GM12864 (cell line): ENCODE measurements at regions not wholly inside any gene's neighbourhood (a gene's known extent, or its start where the extent isn't known, plus 50 kb on each side); places are given as distances from the start of the nearest gene placed in this dataset.
A peak's percentile ranks its signal among the peaks of the same experiment; 100 is the strongest.

Experiments used
- DNase-seq: peaks from one replicate; pipeline ENCODE4 v3.0.0-alpha.2; 2011; ENCODE audit warnings: low read depth
- H3K4me3 ChIP-seq: 2 replicates; pipeline ENCODE4 v1.5.1; 2011; ENCODE audit warnings: mild to moderate bottlenecking, low read depth, low read length, control low read depth
- TF ChIP-seq, protein P1 (sequence below): IDR thresholded peaks from 2 replicates; pipeline ENCODE4 v1.5.1; 2011; ENCODE audit warnings: low read depth, mild to moderate bottlenecking, moderate library complexity, low read length, control low read depth, inconsistent platforms; ENCODE audit errors: missing control alignments

- no peak for DNase-seq
These were observed 574.8 kb downstream of the HACE1 start for GRCh38 chr6:104284872-104285271.

GRCh38 chr6:104282581-104282980 is 577.1 kb downstream of the HACE1 start:
- TF ChIP-seq, protein P1, sequence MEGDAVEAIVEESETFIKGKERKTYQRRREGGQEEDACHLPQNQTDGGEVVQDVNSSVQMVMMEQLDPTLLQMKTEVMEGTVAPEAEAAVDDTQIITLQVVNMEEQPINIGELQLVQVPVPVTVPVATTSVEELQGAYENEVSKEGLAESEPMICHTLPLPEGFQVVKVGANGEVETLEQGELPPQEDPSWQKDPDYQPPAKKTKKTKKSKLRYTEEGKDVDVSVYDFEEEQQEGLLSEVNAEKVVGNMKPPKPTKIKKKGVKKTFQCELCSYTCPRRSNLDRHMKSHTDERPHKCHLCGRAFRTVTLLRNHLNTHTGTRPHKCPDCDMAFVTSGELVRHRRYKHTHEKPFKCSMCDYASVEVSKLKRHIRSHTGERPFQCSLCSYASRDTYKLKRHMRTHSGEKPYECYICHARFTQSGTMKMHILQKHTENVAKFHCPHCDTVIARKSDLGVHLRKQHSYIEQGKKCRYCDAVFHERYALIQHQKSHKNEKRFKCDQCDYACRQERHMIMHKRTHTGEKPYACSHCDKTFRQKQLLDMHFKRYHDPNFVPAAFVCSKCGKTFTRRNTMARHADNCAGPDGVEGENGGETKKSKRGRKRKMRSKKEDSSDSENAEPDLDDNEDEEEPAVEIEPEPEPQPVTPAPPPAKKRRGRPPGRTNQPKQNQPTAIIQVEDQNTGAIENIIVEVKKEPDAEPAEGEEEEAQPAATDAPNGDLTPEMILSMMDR, result no peak
- DNase-seq, result no peak
- no peak overlapping the region for H3K4me3 ChIP-seq

More at GRCh38 chr6:104284872-104285271, 574.8 kb downstream of the HACE1 start:
- no peak overlapping the region for H3K4me3 ChIP-seq
- TF ChIP-seq, protein P1, result no peak

DNA sequence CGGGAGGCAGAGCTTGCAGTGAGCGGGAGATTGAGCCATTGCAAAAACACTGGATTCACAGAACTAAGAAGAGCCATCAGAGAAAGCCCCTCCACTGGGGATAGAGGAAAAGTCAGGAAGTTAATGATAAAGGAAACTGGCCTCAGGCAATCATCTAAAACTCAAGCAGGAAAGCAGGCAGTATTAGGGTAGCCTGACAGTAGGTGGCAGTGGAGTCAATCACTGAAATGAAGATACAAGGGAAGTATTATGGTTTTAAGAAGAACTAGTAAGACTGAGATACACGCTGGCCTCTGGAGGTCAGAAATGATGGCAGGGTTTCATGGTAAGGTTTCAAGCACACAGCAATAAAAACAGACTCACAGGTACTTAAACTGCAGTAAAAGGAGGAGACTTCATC is 578.3 kb downstream of the HACE1 start:
- DNase-seq, result no peak
- TF ChIP-seq, protein P1, result peak; percentile 11
- H3K4me3 ChIP-seq, result no peak overlapping the region

GRCh38 chr6:104268389-104268788 is 591.3 kb downstream of the HACE1 start:
- TF ChIP-seq, protein P1, result no peak
- DNase-seq, result no peak
- H3K4me3 ChIP-seq, result no peak overlapping the region

DNA sequence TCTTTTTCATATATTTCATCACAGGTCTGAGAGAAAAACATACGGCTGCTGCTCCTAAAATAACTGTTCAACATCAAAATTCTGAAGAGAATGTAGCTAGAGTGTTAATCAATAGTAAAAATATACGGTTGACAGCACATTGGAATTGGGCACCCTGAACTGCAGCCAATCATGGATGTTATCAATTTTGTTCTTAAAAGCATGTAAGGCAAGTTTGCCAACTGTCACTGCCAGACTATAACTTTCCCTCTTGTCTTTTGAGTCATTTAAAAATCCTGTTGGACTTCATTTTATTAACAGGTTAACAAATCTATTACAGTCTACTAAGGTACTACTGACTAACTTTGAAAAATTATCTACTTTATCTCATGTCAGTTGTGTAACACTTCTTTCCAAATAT is 592.8 kb downstream of the HACE1 start:
- H3K4me3 ChIP-seq, result no peak overlapping the region
- DNase-seq, result no peak
- TF ChIP-seq, protein P1, result no peak

GRCh38 chr6:104256646-104257045 is 603.1 kb downstream of the HACE1 start:
- DNase-seq, result no peak
- TF ChIP-seq, protein P1, result no peak
- H3K4me3 ChIP-seq, result no peak overlapping the region

- no peak overlapping the region for H3K4me3 ChIP-seq
- no peak for DNase-seq
- TF ChIP-seq, protein P1, result no peak
These were observed 606.5 kb downstream of the HACE1 start for GRCh38 chr6:104253236-104253635.
